GM23338 (cell line): ENCODE measurements at regions not wholly inside any gene's neighbourhood (a gene's known extent, or its start where the extent isn't known, plus 50 kb on each side); places are given as distances from the start of the nearest gene placed in this dataset.

ENCODE experiments used
- ATAC-seq: fragments of 200-7000 bp; cut with Tn5 transposase; 3 replicates; pipeline ENCODE4 v1.9.1; 2020
- DNase-seq: peaks from one replicate; pipeline ENCODE4 v3.0.0-alpha.2; 2015; ENCODE audit warnings: low spot score
- H2AFZ ChIP-seq: fragments of 200-600 bp; sonication (generic); 2 replicates; pipeline ENCODE4 v1.8.0; 2016; ENCODE audit warnings: antibody characterized with exemption, mild to moderate bottlenecking, moderate library complexity
- H3F3A ChIP-seq: fragments of 200-600 bp; sonication (generic); replicated peaks from 2 replicates; pipeline ENCODE4 v1.8.0; 2017; ENCODE audit warnings: antibody characterized with exemption, mixed run types, low read depth
- H3K27ac ChIP-seq: fragments of 200-600 bp; sonication (generic); 2 replicates; pipeline ENCODE4 v1.6.1; 2016; ENCODE audit warnings: low read depth
- H3K27me3 ChIP-seq: fragments of 200-600 bp; sonication (generic); 2 replicates; pipeline ENCODE4 v1.8.0; 2016; ENCODE audit warnings: mild to moderate bottlenecking, mixed run types, moderate library complexity; ENCODE audit not compliant: insufficient read depth
- H3K36me3 ChIP-seq: fragments of 200-600 bp; sonication (generic); 2 replicates; pipeline ENCODE4 v1.8.0; 2016; ENCODE audit warnings: mild to moderate bottlenecking; ENCODE audit not compliant: insufficient read depth
- H3K4me1 ChIP-seq: fragments of 200-600 bp; sonication (generic); 2 replicates; pipeline ENCODE4 v1.8.0; 2016; ENCODE audit warnings: mild to moderate bottlenecking, moderate library complexity; ENCODE audit not compliant: insufficient read depth
- H3K4me2 ChIP-seq: fragments of 200-600 bp; sonication (generic); 2 replicates; pipeline ENCODE4 v1.7.1; 2017; ENCODE audit warnings: mixed run types
- H3K4me3 ChIP-seq: fragments of 200-600 bp; sonication (generic); 2 replicates; pipeline ENCODE4 v1.6.1; 2016; ENCODE audit warnings: mixed run types
- H3K79me2 ChIP-seq: fragments of 200-600 bp; sonication (generic); replicated peaks from 2 replicates; pipeline ENCODE4 v1.8.0; 2017; ENCODE audit warnings: mild to moderate bottlenecking; ENCODE audit not compliant: insufficient read depth
- H3K9me2 ChIP-seq: fragments of 200-600 bp; sonication (generic); 2 replicates; pipeline ENCODE4 v1.8.0; 2017; ENCODE audit not compliant: insufficient read depth
- H4K20me1 ChIP-seq: fragments of 200-600 bp; sonication (generic); replicated peaks from 2 replicates; pipeline ENCODE4 v1.8.0; 2017; ENCODE audit warnings: mild to moderate bottlenecking; ENCODE audit not compliant: insufficient read depth
- H3K27ac Mint-ChIP-seq: 2 replicates; pipeline ENCODE4 v1.8.0; 2020; ENCODE audit warnings: inconsistent platforms, mild to moderate bottlenecking, moderate library complexity, mixed read lengths
- H3K27me3 Mint-ChIP-seq: 3 replicates; pipeline ENCODE4 v1.8.0; 2022; ENCODE audit warnings: low read depth, mild to moderate bottlenecking, moderate library complexity, mixed read lengths, inconsistent platforms; ENCODE audit not compliant: insufficient read depth, poor library complexity
- H3K36me3 Mint-ChIP-seq: 3 replicates; pipeline ENCODE4 v1.8.0; 2021; ENCODE audit warnings: low read depth, mild to moderate bottlenecking, inconsistent platforms, moderate library complexity, mixed read lengths
- H3K4me1 Mint-ChIP-seq: 3 replicates; pipeline ENCODE4 v1.8.0; 2020; ENCODE audit warnings: mild to moderate bottlenecking, inconsistent platforms, mixed read lengths
- H3K4me3 Mint-ChIP-seq: 3 replicates; pipeline ENCODE4 v1.8.0; 2021; ENCODE audit warnings: moderate library complexity, mild to moderate bottlenecking, inconsistent platforms, mixed read lengths
- H3K9me3 Mint-ChIP-seq: 3 replicates; pipeline ENCODE4 v1.8.0; 2020; ENCODE audit warnings: moderate library complexity, mild to moderate bottlenecking, inconsistent platforms, mixed read lengths
- CREB1 ChIP-seq: fragments of 250-450 bp; sonication (Bioruptor Pico); IDR thresholded peaks from 2 replicates; pipeline ENCODE4 v1.5.0; 2020; ENCODE audit warnings: low read depth, mild to moderate bottlenecking, moderate library complexity
- CTCF ChIP-seq, 2 experiments: fragments of 200-600 bp in 1 of 2; sonication (generic) in 1 of 2; conservative IDR thresholded peaks; 2 replicates each; pipeline versions ENCODE4 v1.5.1 to v1.6.1; 2016 to 2017; ENCODE audit warnings: antibody characterized with exemption in 2 of 2, low read depth in 2 of 2, mild to moderate bottlenecking in 2 of 2, moderate library complexity in 1 of 2
- ETS1 ChIP-seq: IDR thresholded peaks from 2 replicates; pipeline ENCODE4 v1.6.1; 2016; ENCODE audit warnings: antibody characterized with exemption
- EZH2 ChIP-seq: fragments of 200-600 bp; sonication (generic); IDR thresholded peaks from one replicate; pipeline ENCODE4 v1.8.0; 2017; ENCODE audit warnings: antibody characterized with exemption, mild to moderate bottlenecking, low read depth; ENCODE audit not compliant: unreplicated experiment
- EZH2phosphoT487 ChIP-seq: fragments of 200-600 bp; sonication (generic); IDR thresholded peaks from one replicate; pipeline ENCODE4 v1.8.1; 2018; ENCODE audit warnings: antibody characterized with exemption; ENCODE audit not compliant: unreplicated experiment
- JUNB ChIP-seq: IDR thresholded peaks from one replicate; pipeline ENCODE4 v1.6.1; 2016; ENCODE audit warnings: antibody characterized with exemption; ENCODE audit not compliant: unreplicated experiment
- NANOG ChIP-seq: IDR thresholded peaks from 2 replicates; pipeline ENCODE4 v1.6.1; 2016; ENCODE audit warnings: antibody characterized with exemption, borderline replicate concordance
- POLR2AphosphoS5 ChIP-seq: IDR thresholded peaks from 2 replicates; pipeline ENCODE4 v1.6.1; 2016; ENCODE audit warnings: antibody characterized with exemption, low read depth
- REST ChIP-seq: IDR thresholded peaks from one replicate; pipeline ENCODE4 v1.6.1; 2018; ENCODE audit warnings: antibody characterized with exemption; ENCODE audit not compliant: unreplicated experiment
- STAT1 ChIP-seq: IDR thresholded peaks from one replicate; pipeline ENCODE4 v1.6.1; 2016; ENCODE audit warnings: antibody characterized with exemption; ENCODE audit not compliant: unreplicated experiment
- ZNF114 ChIP-seq: fragments of 250-450 bp; sonication (Bioruptor Pico); IDR thresholded peaks from 2 replicates; pipeline ENCODE4 v1.5.0; 2020; ENCODE audit warnings: mild to moderate bottlenecking, moderate library complexity
- ZNF331 ChIP-seq: fragments of 250-450 bp; sonication (Bioruptor Pico); IDR thresholded peaks from 2 replicates; pipeline ENCODE4 v1.5.0; 2020; ENCODE audit warnings: low read depth, mild to moderate bottlenecking, moderate library complexity
- TF ChIP-seq, protein P1 (sequence below): fragments of 250-450 bp; sonication (Bioruptor Pico); IDR thresholded peaks from 2 replicates; pipeline ENCODE4 v1.5.0; 2020; ENCODE audit warnings: mild to moderate bottlenecking, moderate library complexity

GRCh38 chr4:130027973-130028372 lies 932.0 kb downstream of the C4orf33 start:
- Mint-ChIP-seq H3K27me3 (peaks cover 3% of the 10 kb centered on the region), H3K4me3 (no peak overlapping the region), H3K27ac (peak overlapping the region; percentile 89), H3K9me3 (peaks cover 6% of the 10 kb centered on the region; the same call in 1 of the 3 replicates), H3K36me3 (peaks cover 32% of the 10 kb centered on the region), H3K4me1 (peaks cover 60% of the 10 kb centered on the region)
- ATAC-seq (no peak), DNase-seq (no peak)
- Histone ChIP-seq H3F3A (no peaks in the 10 kb centered on the region; the same call in 1 of the 2 replicates), H3K4me1 (peaks cover 71% of the 10 kb centered on the region), H2AFZ (no peak overlapping the region), H3K9me2 (0 out of 2 replicates have a peak, but pooled peaks cover 7% of the 10 kb centered on the region), H3K36me3 (no peaks in the 10 kb centered on the region), H3K27ac (peak overlapping the region; percentile 83; the same call in 1 of the 2 replicates), H3K4me3 (no peak overlapping the region), H3K79me2 (no peaks in the 10 kb centered on the region), H3K4me2 (no peak overlapping the region), H4K20me1 (no peaks in the 10 kb centered on the region), H3K27me3 (no peaks in the 10 kb centered on the region)
- no peak for TF ChIP-seq JUNB
- no peak for TF ChIP-seq NANOG
- no peak for TF ChIP-seq REST
- no peak for TF ChIP-seq ZNF331
- TF ChIP-seq CREB1 (CRISPR knock-in tag): no peak
- no peak for TF ChIP-seq ETS1
- TF ChIP-seq, protein P1, sequence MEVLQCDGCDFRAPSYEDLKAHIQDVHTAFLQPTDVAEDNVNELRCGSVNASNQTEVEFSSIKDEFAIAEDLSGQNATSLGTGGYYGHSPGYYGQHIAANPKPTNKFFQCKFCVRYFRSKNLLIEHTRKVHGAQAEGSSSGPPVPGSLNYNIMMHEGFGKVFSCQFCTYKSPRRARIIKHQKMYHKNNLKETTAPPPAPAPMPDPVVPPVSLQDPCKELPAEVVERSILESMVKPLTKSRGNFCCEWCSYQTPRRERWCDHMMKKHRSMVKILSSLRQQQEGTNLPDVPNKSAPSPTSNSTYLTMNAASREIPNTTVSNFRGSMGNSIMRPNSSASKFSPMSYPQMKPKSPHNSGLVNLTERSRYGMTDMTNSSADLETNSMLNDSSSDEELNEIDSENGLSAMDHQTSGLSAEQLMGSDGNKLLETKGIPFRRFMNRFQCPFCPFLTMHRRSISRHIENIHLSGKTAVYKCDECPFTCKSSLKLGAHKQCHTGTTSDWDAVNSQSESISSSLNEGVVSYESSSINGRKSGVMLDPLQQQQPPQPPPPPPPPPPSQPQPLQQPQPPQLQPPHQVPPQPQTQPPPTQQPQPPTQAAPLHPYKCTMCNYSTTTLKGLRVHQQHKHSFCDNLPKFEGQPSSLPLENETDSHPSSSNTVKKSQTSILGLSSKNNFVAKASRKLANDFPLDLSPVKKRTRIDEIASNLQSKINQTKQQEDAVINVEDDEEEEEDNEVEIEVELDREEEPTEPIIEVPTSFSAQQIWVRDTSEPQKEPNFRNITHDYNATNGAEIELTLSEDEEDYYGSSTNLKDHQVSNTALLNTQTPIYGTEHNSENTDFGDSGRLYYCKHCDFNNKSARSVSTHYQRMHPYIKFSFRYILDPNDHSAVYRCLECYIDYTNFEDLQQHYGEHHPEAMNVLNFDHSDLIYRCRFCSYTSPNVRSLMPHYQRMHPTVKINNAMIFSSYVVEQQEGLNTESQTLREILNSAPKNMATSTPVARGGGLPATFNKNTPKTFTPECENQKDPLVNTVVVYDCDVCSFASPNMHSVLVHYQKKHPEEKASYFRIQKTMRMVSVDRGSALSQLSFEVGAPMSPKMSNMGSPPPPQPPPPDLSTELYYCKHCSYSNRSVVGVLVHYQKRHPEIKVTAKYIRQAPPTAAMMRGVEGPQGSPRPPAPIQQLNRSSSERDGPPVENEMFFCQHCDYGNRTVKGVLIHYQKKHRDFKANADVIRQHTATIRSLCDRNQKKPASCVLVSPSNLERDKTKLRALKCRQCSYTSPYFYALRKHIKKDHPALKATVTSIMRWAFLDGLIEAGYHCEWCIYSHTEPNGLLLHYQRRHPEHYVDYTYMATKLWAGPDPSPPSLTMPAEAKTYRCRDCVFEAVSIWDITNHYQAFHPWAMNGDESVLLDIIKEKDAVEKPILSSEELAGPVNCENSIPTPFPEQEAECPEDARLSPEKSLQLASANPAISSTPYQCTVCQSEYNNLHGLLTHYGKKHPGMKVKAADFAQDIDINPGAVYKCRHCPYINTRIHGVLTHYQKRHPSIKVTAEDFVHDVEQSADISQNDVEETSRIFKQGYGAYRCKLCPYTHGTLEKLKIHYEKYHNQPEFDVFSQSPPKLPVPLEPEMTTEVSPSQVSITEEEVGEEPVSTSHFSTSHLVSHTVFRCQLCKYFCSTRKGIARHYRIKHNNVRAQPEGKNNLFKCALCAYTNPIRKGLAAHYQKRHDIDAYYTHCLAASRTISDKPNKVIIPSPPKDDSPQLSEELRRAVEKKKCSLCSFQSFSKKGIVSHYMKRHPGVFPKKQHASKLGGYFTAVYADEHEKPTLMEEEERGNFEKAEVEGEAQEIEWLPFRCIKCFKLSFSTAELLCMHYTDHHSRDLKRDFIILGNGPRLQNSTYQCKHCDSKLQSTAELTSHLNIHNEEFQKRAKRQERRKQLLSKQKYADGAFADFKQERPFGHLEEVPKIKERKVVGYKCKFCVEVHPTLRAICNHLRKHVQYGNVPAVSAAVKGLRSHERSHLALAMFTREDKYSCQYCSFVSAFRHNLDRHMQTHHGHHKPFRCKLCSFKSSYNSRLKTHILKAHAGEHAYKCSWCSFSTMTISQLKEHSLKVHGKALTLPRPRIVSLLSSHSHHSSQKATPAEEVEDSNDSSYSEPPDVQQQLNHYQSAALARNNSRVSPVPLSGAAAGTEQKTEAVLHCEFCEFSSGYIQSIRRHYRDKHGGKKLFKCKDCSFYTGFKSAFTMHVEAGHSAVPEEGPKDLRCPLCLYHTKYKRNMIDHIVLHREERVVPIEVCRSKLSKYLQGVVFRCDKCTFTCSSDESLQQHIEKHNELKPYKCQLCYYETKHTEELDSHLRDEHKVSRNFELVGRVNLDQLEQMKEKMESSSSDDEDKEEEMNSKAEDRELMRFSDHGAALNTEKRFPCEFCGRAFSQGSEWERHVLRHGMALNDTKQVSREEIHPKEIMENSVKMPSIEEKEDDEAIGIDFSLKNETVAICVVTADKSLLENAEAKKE (CRISPR knock-in tag): no peak
- no peak for TF ChIP-seq CTCF (conservative IDR thresholded peaks at IDR 0.05; ENCODE audit: low read depth in 2 of 2)
- TF ChIP-seq STAT1: no peak
- TF ChIP-seq EZH2: no peak
- no peak for TF ChIP-seq POLR2AphosphoS5
- TF ChIP-seq ZNF114 (CRISPR knock-in tag): no peak
- TF ChIP-seq EZH2phosphoT487: no peak
